A172 (cell line): ENCODE measurements at regions not wholly inside any gene's neighbourhood (a gene's known extent, or its start where the extent isn't known, plus 50 kb on each side); places are given as distances from the start of the nearest gene placed in this dataset.

Experiments
- DNase-seq: peaks from one replicate; pipeline ENCODE4 v3.0.0-alpha.2; 2015; ENCODE audit warnings: low spot score

DNA sequence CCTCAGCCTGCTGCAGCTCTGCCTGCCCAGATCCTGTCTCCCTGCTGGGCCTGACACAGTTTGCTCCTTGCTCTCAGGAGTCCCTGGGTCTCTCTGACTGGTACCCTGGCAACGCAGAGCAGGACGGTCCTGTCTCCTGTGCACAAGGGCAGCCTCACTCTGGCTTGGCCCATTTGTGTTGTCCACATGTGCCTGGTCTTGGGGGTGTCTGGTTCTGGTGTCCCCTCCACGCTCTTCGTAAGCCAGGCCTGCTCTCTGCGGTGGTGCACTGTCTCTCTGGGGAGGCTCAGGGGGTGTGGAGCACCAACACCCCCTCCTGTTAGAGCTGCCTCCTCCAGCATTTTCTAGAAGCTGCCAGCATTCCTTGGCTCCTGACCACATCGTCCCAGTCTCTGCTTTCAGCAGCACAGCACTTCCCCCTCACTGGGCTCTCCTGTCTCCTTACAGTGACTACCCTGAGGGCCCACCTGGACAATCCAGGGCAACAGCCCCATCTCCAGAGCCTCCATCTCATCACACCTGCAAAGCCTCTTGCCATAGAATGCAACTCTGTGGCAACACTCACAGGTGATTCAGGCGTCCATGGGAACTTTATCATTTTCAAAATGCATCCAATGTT is 235.6 kb upstream of the HS6ST1 start:
- no peak for DNase-seq

DNA sequence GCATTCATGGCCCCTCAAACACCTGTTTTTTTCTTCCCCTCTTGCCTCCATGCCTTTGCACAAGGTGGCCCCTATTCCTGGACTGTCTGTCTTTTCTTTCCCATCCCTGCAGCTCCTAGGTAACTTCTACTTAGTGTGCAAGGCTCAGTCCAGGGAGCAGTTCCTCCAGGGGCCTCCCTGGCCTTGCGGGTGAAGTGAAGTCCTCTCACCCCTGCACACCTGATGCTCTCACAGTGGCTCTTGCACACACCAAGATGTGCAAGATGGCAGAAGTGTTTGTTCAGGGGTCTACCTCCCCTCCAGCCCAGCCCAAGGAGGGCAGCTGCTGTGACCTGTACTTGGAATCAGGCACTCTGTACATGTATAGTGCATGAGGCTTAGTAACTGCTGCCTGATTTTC is 236.8 kb upstream of the HS6ST1 start:
- DNase-seq: no peak

DNA sequence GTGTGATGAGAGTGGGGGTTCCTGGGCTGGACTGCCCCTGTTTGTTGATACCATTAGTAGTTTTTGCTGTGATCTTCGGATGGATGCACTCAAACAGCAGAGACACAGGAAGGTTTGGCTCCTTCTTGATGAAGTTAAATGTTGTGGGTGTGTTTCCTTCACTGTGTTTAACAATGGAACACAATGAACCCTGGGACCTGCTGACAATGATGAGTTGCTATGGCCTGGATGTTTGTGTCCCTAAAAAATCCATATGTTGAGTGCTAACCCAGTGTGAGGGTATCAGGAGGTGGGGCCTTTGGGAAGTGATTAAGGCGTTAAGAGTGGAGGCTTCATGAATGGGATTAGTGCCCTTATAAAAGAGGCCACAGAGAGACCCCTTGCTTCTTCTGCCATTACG is 237.4 kb upstream of the HS6ST1 start:
- DNase-seq: no peak

DNA sequence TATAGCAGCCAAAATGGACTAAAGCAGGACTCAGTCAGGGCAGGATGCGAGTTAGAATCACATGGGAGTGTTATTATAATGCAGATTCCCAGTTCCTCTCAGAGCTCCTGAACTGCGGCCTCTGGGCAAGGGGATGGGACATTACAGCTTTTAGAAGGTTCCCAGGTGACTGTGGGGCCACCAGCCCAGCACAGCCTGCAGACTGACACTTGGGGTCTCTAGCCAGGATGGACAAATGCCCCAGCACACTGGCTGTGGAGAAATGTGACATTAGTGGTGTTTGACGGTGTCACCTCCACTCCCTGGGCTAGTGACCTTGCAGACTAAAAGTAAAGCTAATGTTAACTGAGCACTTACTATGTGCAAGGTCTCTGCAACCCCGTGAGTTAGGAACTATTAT is 238.0 kb upstream of the HS6ST1 start:
- no peak for DNase-seq

DNA sequence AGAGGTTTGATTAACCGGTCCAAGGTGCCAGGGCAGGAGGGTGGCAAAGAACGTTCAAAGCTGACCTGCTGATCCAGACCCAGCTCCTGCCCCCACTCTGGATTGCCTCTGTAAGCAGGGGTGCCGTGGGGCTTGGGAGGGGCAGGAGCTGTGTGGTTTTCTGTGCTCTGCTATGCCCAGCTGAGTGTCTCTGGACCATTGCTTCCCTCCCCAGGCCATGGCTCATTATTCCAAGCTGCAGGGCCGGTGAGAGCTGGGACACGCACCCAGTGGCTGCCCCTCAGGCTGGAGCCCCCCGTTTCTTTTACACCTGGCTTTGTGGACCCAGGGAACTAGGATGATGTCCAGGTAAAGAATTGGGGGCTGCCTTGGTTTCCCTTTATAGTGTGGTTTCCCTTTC is 238.4 kb upstream of the HS6ST1 start:
- DNase-seq: no peak

DNA sequence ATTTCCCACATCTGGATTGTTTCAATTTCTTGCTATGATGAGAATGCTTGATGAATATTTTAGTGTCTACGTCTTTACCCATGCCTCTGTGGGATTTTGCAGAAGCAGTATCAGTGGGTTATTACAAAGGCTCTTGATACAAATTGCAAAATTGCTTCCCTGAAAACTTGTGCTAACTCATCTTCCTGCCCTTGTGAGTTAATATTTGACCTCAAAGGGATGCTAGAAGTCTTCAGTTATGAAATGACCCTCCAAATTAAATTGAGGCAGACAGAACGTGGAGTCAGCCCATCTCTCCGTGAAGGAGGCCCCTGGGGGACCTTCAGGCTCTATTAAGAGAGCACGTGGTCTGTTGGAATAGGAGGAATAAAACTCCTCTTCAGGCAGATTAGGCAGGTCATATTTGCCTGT is 239.2 kb upstream of the HS6ST1 start:
- no peak for DNase-seq

DNA sequence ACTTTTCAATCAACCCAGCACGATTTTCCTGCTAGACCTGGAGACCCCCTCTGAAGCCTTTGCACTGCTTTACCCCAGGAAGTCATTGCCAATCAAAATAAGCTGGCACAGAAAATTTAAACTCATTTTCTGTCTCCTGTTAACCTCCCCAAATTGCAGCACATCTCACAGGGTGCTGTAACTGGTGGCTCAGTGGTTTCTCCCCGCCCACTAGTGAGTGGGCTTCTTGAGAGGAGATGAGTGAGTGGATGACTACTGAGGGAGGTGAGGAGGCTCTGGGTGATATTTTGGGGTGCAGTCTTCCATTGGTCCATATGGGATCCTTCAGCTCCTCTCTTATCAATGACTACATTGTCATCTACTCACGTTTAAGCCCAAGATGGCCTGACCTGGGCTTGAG is 239.8 kb upstream of the HS6ST1 start:
- DNase-seq: no peak

DNA sequence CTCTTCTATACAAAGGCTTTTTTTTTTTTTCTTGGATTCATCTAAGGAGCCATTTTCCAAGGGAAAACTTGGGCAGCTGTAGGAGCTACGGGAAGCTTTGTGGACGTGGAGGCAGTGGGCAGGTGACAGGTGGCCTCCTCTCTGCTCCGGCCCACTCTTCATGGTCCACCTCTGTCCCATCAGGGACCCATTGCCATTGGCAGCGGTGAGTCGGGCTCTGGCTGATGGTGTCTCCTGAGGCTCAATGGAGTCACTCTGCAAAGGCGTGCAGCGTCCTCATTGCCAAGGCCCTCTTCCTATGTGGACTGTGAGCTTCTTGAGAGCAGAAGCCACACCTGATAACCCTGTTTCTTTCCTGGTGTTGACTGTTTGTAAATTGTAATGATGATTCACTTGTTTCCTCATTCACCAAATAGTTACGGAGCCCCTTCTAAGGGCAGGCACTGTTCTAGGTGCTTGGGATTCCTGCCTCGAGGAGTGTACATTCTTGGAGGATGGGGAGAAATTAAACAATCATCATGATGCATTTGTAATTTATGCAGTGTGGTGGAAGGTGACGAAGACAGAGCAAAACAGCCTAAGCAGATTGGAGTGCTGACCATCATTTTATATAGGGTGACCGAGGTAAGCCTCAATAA is 240.3 kb upstream of the HS6ST1 start:
- no peak for DNase-seq

DNA sequence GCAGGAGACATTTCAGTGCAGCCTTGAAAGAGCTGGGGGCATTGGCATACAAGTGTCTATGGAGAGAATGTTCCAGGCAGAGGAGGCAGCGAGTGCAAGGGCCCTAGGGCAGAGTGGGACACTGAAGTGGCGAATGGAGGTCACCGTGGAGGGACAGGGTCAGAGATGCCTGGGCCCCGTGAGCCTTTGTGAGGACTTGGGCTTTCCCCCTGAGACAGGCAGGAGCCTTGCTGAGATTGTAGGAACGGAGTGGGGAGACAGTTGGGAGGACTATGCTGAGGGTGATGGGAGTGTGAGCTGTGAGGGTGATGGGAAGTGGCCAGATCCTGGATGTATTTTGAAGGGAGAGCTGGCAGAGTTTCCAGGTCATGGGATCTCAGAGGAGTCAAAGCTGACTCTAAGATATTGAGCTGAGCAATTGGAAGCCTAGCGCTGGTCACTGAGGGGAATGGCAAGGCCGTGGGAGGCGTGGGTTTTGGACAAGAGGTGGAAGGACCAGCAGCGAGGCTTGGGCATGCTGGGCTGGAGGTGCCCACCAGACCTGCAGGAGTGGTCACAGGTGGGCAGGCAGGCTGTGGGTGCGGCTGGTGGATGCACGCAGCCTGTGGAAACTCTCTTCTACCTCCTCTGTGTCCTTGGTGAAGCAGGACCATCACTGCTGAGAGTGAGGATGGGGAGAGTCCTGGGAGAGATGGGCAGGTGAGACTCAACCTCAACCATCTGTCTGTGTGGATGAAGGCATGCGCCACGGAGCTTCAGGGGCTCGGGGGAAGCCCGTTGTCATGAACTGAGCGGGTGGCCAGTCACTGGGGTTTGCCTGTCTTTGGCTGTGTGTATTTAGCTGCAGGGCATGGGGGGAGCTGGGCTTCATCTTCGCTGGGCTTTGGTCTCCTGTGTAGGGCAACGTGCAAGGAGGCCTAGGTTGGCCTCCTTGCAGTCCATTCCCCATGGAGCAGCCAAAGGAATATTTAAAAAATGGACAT is 241.2 kb upstream of the HS6ST1 start:
- DNase-seq: no peak

DNA sequence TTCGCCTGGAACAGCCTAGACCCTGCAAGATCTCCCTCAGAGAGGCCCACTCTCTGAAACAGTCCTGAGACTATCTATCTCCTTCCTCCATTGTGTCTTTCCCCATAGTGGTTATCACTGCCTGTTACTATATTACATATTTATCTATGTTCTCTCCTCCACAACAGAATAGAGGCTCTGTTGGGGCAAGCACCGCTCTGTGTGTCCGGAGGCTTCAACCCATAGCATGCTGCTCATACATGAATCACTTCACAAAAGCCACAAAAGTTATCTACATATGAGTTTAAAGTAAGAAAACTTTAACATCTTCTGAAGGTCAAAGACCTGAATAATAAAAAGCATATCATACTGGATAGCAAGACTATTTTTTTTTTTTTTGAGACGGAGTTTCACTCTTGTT is 242.1 kb upstream of the HS6ST1 start:
- no peak for DNase-seq

DNA sequence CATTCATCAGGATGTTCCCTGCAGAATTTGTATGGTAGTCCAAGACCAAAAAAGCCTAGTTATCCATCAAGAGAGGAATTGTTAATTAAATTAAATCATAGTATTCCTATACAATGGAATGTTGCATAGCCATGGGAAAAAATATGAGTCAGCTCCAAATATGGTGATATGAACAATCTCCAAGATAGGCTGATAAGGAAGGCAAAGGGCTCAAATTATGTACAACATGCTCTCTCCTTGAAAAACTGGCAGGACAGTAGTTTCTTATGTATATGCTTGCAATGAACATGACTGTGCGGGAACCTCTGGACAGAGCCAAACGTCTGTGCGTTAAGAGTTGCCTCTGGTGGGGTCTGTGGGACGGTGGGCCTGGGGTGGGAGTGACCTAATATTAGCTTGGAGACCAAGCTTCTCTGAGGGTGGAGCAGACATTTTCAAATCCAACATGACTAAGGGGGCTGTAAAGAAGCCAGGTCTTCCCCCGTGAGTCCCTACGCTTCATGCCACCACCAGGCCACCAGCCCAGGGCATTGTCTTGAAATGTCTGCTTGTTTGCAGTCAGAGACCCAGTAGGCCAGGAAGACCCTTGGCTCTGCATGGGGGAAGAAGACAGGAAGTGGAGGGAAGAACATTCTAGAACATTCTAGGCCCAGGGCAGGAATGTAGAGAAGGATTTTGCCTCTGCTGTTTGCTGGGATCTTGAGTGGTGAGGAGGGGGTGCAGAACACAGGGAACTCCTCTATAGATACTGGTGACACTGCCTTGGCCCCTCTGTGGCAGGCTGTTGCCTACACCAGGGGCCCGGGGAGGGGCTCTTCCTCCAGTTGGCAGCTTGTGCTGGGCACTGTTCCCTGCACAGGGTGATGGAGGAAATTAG is 244.0 kb upstream of the HS6ST1 start:
- DNase-seq: no peak

DNA sequence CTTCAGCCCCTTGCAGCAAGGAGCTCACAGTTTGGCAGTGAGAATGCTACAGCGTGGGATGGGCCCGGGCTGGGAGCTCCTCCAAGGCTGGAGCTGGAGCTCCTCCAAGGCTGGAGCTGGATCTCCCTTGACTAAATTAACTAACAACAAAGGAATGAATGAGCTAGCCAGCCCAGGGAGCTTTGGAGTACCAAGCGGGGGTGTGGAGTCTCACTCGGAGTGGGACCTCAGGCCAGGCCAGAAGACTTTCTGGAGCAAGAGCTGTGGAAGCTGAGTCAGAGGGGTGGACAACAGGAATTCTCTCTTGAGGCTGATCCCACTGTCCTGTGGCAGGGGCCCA is 244.7 kb upstream of the HS6ST1 start:
- no peak for DNase-seq

DNA sequence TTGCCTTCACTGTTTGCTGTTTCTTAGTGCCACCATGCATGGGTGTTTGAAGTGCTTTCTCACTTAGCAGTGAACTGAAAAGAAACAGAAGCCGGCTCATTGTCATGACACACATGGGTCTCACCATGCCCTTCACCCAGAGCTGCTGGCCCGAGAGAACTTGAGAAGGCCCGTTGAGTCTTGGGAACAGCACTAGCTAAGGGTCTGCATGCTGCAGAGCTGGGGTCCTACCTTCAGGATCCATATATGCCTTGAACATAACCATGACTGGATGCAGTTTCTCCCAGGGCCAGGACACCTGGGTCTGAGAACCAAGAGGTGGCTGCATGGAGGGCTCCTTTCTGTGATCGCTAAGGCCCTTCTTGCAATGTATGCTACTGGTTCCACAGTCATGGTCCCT is 245.5 kb upstream of the HS6ST1 start:
- no peak for DNase-seq

DNA sequence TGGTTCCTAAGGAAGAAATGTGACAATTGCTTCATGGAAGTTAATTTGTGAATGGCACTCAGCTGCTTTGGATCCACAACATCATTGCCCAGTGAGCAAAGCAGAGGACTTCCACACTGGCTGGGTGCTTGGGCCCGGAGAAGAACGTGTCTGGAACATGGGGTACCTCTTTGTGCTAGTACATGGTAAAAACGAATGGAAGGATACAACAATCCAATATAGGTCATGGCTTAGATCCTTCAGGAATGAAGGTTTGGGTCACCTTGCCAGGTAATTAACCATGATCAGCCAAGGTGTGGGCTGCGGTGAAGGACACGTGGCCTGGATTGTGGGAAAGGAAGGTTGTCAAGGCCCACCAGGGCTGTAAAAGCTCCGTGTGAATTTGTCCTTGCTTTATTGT is 245.9 kb upstream of the HS6ST1 start:
- no peak for DNase-seq

DNA sequence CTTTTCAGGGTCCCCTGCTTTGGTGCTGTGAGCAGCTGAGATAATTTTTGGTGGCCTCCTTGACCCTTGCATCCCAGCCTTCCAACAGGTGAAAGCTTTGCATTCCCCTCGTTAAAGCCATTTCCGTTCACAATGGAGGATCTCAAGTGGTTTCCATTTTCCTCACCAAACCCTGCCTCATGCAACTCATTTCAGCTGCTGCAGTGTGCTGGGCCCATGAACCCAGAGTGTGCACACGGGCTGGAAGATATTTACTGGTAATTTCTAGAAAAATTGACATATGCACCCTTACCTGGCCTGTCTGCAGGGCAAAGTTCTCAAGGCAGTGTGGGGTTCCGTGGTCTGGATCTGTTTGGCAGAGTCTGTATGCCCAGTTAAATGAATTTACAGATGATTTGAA is 246.8 kb upstream of the HS6ST1 start:
- DNase-seq: no peak

DNA sequence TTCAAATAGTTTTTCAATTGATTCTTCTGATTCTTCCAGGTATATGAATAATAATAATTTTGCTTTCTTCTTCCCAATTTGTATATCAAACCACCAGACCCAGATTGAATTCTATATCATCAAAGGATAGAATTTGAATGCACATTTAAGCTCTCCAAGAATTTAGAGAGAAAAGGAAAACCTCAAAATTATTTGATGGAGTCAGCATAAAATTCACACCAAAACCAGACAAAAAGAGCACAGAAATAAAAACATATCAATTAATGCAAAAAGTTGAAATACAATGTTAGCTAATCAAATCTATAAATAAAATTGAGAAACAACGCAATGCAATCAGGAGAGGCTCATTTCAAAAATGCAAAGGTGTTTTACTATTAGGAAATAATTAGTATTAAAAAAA is 248.0 kb upstream of the HS6ST1 start:
- no peak for DNase-seq

DNA sequence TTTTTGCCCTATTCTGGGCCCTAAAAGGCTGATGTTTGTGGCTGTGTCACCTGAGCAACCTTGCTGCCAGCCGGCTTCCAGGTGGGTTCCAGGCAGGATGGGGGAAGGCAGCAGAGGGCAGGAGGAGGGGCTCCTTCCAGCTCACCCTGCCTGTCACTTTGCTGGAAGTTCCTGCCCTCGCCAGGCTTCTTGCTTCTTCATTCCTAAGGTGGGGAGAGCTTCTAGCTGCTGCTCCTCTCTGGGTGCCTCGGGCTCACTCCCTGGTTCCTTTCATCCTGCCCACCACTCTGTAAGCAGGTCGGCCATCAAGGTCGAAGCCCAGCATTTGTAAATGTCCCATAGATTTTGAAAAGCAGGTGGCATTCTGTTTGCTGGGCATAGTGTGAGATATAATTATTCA is 249.4 kb upstream of the HS6ST1 start:
- DNase-seq: no peak

DNA sequence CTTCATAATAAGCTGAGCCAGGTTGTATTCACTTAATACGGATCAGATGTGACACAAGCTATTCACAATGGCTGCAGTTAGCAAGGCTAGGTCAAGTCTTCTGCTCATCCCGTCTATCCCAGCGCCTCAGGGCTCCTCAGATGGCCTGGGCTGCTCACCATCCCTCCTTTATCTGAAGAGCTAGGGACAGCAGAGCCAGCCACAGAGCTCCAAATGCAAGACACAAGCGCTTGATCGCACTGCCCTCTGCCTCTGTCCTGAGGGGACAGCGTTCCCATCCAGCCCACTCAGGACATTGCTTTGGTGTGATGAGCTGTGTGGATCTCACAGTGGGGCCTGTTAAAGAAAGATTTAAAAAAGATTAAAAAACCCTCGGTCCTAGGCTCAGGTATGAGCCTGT is 254.4 kb upstream of the HS6ST1 start:
- DNase-seq: no peak

DNA sequence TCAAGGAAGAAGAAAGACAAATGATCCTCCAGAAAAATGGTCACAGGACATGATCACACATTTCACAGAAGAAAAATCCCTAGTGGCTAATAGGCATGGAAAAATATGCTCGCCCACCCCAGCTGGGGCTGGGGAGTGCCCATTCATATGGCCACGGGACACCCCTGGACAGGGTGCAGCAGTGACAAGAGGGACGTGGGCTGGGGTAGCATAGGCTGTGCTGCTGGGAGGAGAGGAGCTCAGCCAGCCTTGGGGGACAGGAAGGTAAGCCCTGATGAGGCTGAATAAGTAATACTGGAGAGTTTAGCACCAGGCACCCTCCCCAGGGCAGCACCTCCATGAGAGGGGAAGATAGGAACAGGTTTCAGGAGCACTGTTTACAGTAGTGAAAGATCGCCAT is 254.9 kb upstream of the HS6ST1 start:
- no peak for DNase-seq

DNA sequence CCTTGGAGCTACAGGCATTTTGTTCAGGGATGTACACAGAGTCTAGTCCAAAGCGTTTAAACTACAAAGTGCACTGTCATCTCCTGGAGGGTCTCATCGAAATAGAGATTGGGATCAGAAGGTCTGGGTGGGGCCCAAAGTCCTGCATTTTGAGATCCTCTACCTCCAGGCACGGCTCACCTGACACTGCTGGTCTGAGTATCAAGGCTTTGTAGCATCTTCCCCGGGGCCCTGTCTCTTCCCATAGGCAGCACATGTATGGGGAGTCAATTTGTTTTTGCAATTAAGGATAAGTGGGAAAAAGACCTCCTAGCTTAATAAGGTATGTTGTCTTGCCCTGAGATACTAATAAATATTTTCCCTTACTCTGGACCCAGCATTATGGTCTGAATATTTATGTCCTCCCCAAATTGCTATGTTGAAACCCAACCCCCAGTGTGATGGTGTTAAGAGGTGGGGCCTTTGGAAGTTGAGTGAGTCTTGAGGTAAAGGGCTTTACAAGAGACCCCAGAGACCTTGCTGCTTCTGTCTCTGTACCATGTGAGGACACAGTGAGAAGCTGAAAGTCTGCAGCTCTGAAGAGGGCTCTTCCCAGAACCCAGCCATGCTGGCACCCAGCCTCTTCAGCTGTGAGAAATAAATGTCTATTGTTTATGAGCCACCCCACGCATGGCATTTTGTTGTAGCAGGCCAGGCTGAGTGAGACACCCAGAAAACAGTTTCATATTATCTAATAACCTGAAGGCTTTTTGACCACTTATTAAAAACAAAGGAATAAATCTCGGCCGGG is 258.7 kb upstream of the HS6ST1 start:
- no peak for DNase-seq
